IMR-90 (cell line): ENCODE measurements at regions not wholly inside any gene's neighbourhood (a gene's known extent, or its start where the extent isn't known, plus 50 kb on each side); places are given as distances from the start of the nearest gene placed in this dataset.
"Not testable (repeated sequence)": the region's sequence is repeated elsewhere in the genome, so short reads cannot be mapped to it uniquely, and the experiment has no call there.

Experiments used
- ATAC-seq: fragments of 200-7000 bp; cut with Tn5 transposase; 2 replicates; pipeline ENCODE4 v1.9.1; 2020; ENCODE audit warnings: low read depth, mild to moderate bottlenecking, moderate library complexity
- BruUV-seq: library from RNA; stranded (reverse); fragments of 400-500 nt; replicated peaks from 2 replicates; lab custom pipeline; 2021; lab: Mats Ljungman, UMichigan
- CTCF ChIA-PET: fragments of 300-600 bp; formaldehyde crosslinking; extraction: SDS; loops from one replicate; lab custom pipeline; 2021; ENCODE audit warnings: antibody characterized with exemption; lab: Yijun Ruan, JAX
- POLR2A ChIA-PET: fragments of 300-600 bp; sonication (Branson Sonifier 250); formaldehyde crosslinking; loops from one replicate; lab custom pipeline; 2022; ENCODE audit warnings: antibody characterized with exemption; ENCODE audit not compliant: unreplicated experiment; lab: Charles Lee
- DNase-seq: peaks from one replicate; pipeline ENCODE4 v3.0.0; 2013
- H2AFZ ChIP-seq: replicated peaks from 2 replicates; pipeline ENCODE3; 2013; ENCODE audit warnings: low read length, mild to moderate bottlenecking; ENCODE audit not compliant: poor library complexity
- H2AK5ac ChIP-seq: 2 replicates; pipeline ENCODE4 v1.6.1; 2013; ENCODE audit warnings: low read depth, low read length, inconsistent platforms
- H2AK9ac ChIP-seq: replicated peaks from 2 replicates; pipeline ENCODE3; 2013; ENCODE audit warnings: mild to moderate bottlenecking, low read depth, low read length, moderate library complexity; ENCODE audit not compliant: poor library complexity
- H2BK120ac ChIP-seq: 2 replicates; pipeline ENCODE4 v1.6.1; 2013; ENCODE audit warnings: low read depth, low read length, inconsistent platforms
- H2BK15ac ChIP-seq: 3 replicates; pipeline ENCODE4 v1.6.1; 2013; ENCODE audit warnings: low read depth, low read length, inconsistent platforms
- H2BK20ac ChIP-seq: 2 replicates; pipeline ENCODE4 v1.6.1; 2013; ENCODE audit warnings: low read depth, mild to moderate bottlenecking, inconsistent platforms, low read length, moderate library complexity
- H2BK5ac ChIP-seq: 2 replicates; pipeline ENCODE4 v1.6.1; 2013; ENCODE audit warnings: mild to moderate bottlenecking, low read depth, low read length, inconsistent platforms; ENCODE audit not compliant: poor library complexity, severe bottlenecking
- H3K14ac ChIP-seq: replicated peaks from 2 replicates; pipeline ENCODE4 v1.6.1; 2013; ENCODE audit warnings: low read depth, low read length, inconsistent platforms
- H3K18ac ChIP-seq: 2 replicates; pipeline ENCODE4 v1.6.1; 2013; ENCODE audit warnings: low read depth, low read length, control low read depth
- H3K23ac ChIP-seq: 2 replicates; pipeline ENCODE4 v1.6.1; 2013; ENCODE audit warnings: low read depth, low read length, inconsistent platforms
- H3K27ac ChIP-seq: 2 replicates; pipeline ENCODE4 v1.5.1; 2013; ENCODE audit warnings: mild to moderate bottlenecking, control low read depth, low read length; ENCODE audit not compliant: insufficient read depth
- H3K27me3 ChIP-seq: 2 replicates; pipeline ENCODE4 v1.6.1; 2013; ENCODE audit warnings: low read length; ENCODE audit not compliant: control insufficient read depth, insufficient read depth
- H3K36me3 ChIP-seq: 2 replicates; pipeline ENCODE4 v1.6.1; 2013; ENCODE audit warnings: low read length, mixed read lengths; ENCODE audit not compliant: control insufficient read depth, insufficient read depth
- H3K4ac ChIP-seq: 2 replicates; pipeline ENCODE4 v1.6.1; 2013; ENCODE audit warnings: low read depth, low read length, inconsistent platforms
- H3K4me1 ChIP-seq: 2 replicates; pipeline ENCODE4 v1.6.1; 2013; ENCODE audit warnings: low read length, mixed read lengths; ENCODE audit not compliant: control insufficient read depth, insufficient read depth
- H3K4me2 ChIP-seq: 2 replicates; pipeline ENCODE4 v1.6.1; 2013; ENCODE audit warnings: low read depth, mild to moderate bottlenecking, control low read depth, low read length, moderate library complexity
- H3K4me3 ChIP-seq: 2 replicates; pipeline ENCODE4 v1.5.1; 2013; ENCODE audit warnings: low read depth, mild to moderate bottlenecking, control low read depth, low read length, moderate library complexity; ENCODE audit not compliant: insufficient read depth
- H3K56ac ChIP-seq: 2 replicates; pipeline ENCODE4 v1.6.1; 2013; ENCODE audit warnings: low read length, inconsistent platforms; ENCODE audit not compliant: insufficient read depth; ENCODE audit errors: extremely low read depth
- H3K79me1 ChIP-seq, 2 experiments: 2 replicates each; pipeline ENCODE4 v1.6.1; 2013; ENCODE audit warnings: low read length in 2 of 2, inconsistent platforms in 1 of 2, low read depth in 1 of 2
- H3K9ac ChIP-seq: 2 replicates; pipeline ENCODE4 v1.6.1; 2013; ENCODE audit warnings: low read depth, low read length, control low read depth
- H3K9me1 ChIP-seq: 2 replicates; pipeline ENCODE4 v1.6.1; 2013; ENCODE audit warnings: low read length, inconsistent platforms; ENCODE audit not compliant: insufficient read depth
- H3K9me3 ChIP-seq: 2 replicates; pipeline ENCODE4 v1.6.1; 2013; ENCODE audit warnings: low read length; ENCODE audit not compliant: control insufficient read depth, insufficient read depth
- H4K20me1 ChIP-seq: 2 replicates; pipeline ENCODE4 v1.6.1; 2013; ENCODE audit warnings: low read length, inconsistent platforms; ENCODE audit not compliant: insufficient read depth
- H4K5ac ChIP-seq: 2 replicates; pipeline ENCODE4 v1.6.1; 2013; ENCODE audit warnings: mild to moderate bottlenecking, low read depth, low read length, control low read depth
- H4K8ac ChIP-seq, 2 experiments: 2 replicates each; pipeline ENCODE4 v1.6.1; 2013; ENCODE audit warnings: low read depth in 2 of 2, low read length in 2 of 2, control low read depth in 1 of 2, inconsistent platforms in 1 of 2
- H4K91ac ChIP-seq: 2 replicates; pipeline ENCODE4 v1.6.1; 2013; ENCODE audit warnings: low read depth, low read length, inconsistent platforms; ENCODE audit not compliant: insufficient read depth
- WGBS, 2 experiments: methylation state at CpG; one replicate each; pipeline versions ENCODE4 v1.1.5 to v1.1.7; 2013; ENCODE audit warnings: missing lambda C conversion rate in 2 of 2; ENCODE audit not compliant: insufficient read length in 1 of 2; ENCODE audit errors: extremely low coverage in 2 of 2; 5-methylcytosine and 5-hydroxymethylcytosine counted together
- dilution Hi-C: fragments of 300-500 bp; cut with HindIII; formaldehyde crosslinking; loops from one replicate; pipeline ENCODE4 v1.14.3; 2018; ENCODE audit warnings: low sequenced_read_pairs; ENCODE audit not compliant: unreplicated experiment
- in situ Hi-C: fragments of 300-500 bp; cut with MboI; formaldehyde crosslinking; loops from 3 replicates; pipeline ENCODE4 v1.14.3; 2019; ENCODE audit warnings: low sequenced_read_pairs, inconsistent platforms, mixed read lengths
- intact Hi-C: fragments of 100-400 bp; cut with micrococcal nuclease; formaldehyde crosslinking; loops from 2 replicates; pipeline ENCODE4 v1.10.0; 2022

GRCh38 chr4:170441146-170441545 is 351.4 kb upstream of the AADAT start:
- H4K20me1 ChIP-seq, POLR2A ChIA-PET, H3K56ac ChIP-seq, dilution Hi-C loops, H3K9me1 ChIP-seq, H4K8ac ChIP-seq, in situ Hi-C loops, intact Hi-C loops, H4K91ac ChIP-seq, H3K4ac ChIP-seq, BruUV-seq, H3K4me2 ChIP-seq, H3K4me3 ChIP-seq, H3K36me3 ChIP-seq, H2AK5ac ChIP-seq, H4K5ac ChIP-seq, H2BK15ac ChIP-seq, H2BK20ac ChIP-seq, H2BK5ac ChIP-seq, H3K27me3 ChIP-seq, H3K79me1 ChIP-seq, H3K4me1 ChIP-seq, H3K27ac ChIP-seq, ATAC-seq, H2BK120ac ChIP-seq, H3K18ac ChIP-seq, H3K14ac ChIP-seq, H3K9me3 ChIP-seq, H2AK9ac ChIP-seq, H3K23ac ChIP-seq, DNase-seq, H3K9ac ChIP-seq, H2AFZ ChIP-seq: not testable (repeated sequence)
- CTCF ChIA-PET = interaction anchor here (0.6 kb wide), 1 partner anchor 277 kb away, joined by 4 read pairs; no protein-coding TSS in a partner anchor
- WGBS, 2 experiments = no CpG with 5 or more reads among the region's 2 CpGs
